K562 (cell line): ENCODE measurements at regions not wholly inside any gene's neighbourhood (a gene's known extent, or its start where the extent isn't known, plus 50 kb on each side); places are given as distances from the start of the nearest gene placed in this dataset.

Experiments used
- ATAC-seq: fragments of 200-7000 bp; cut with Tn5 transposase; 3 replicates; pipeline ENCODE4 v1.9.1; 2020; ENCODE audit warnings: moderate library complexity
- BruUV-seq: library from RNA; stranded (reverse); fragments of 400-500 nt; replicated peaks from 2 replicates; lab custom pipeline; 2021; lab: Mats Ljungman, UMichigan
- CTCF ChIA-PET: fragments of 300-600 bp; formaldehyde crosslinking; extraction: SDS; loops from one replicate; lab custom pipeline; 2021; ENCODE audit warnings: low intra/inter-chr PET ratio; lab: Yijun Ruan, JAX
- POLR2A ChIA-PET: fragments of 300-600, 350-650 bp; sonication (Branson Sonifier 250); formaldehyde crosslinking; extraction: SDS; loops from one replicate; lab custom pipeline; 2021; ENCODE audit warnings: antibody characterized with exemption, inconsistent platforms; lab: Yijun Ruan, JAX
- DNase-seq, 4 experiments: peaks; one replicate each; pipeline versions ENCODE4 v3.0.0 to v3.0.0-alpha.2; 2011 to 2018; ENCODE audit warnings: low spot score in 3 of 4, mixed read lengths in 3 of 4; ENCODE audit errors: extremely low read depth in 1 of 4
- FAIRE-seq: peaks from 2 replicates; lab custom pipeline; 2011; peaks lifted over from hg19 to GRCh38; lab: Jason Lieb, UNC
- H2AFZ ChIP-seq: 2 replicates; pipeline ENCODE4 v1.6.0; 2011; ENCODE audit warnings: low read depth, low read length, control low read depth, inconsistent platforms
- H3K27ac ChIP-seq: fragments of 200-600 bp; 3 replicates; pipeline ENCODE4 v1.8.0; 2011; ENCODE audit warnings: low read depth, mild to moderate bottlenecking, control low read depth, inconsistent platforms, low read length, moderate library complexity, mixed read lengths; ENCODE audit errors: extremely low read depth
- H3K27me3 ChIP-seq, 2 experiments: fragments of 300-600 bp in 1 of 2; 2 replicates in 1 of 2; 3 replicates in 1 of 2; pipeline versions ENCODE4 v1.6.0 to v1.8.0; 2011; ENCODE audit warnings: inconsistent platforms in 2 of 2, low read length in 2 of 2, mild to moderate bottlenecking in 1 of 2, mixed read lengths in 1 of 2, moderate library complexity in 1 of 2; ENCODE audit not compliant: control insufficient read depth in 2 of 2, insufficient read depth in 2 of 2
- H3K36me3 ChIP-seq: fragments of 300-600 bp; 3 replicates; pipeline ENCODE4 v1.8.0; 2011; ENCODE audit warnings: mild to moderate bottlenecking, low read length, inconsistent platforms; ENCODE audit not compliant: control insufficient read depth, insufficient read depth
- H3K4me1 ChIP-seq, 2 experiments: fragments of 200-600 bp in 1 of 2; replicated peaks in 1 of 2; 2 replicates in 1 of 2; 3 replicates in 1 of 2; pipeline versions ENCODE4 v1.5.1 to v1.8.0; 2011; ENCODE audit warnings: inconsistent platforms in 2 of 2, low read length in 2 of 2, mild to moderate bottlenecking in 1 of 2, mixed read lengths in 1 of 2, moderate library complexity in 1 of 2; ENCODE audit not compliant: control insufficient read depth in 2 of 2, insufficient read depth in 2 of 2
- H3K4me2 ChIP-seq: 2 replicates; pipeline ENCODE4 v1.6.1; 2011; ENCODE audit warnings: low read length, control low read depth, inconsistent platforms, mixed read lengths; ENCODE audit not compliant: insufficient read depth
- H3K4me3 ChIP-seq: fragments of 200-600 bp; sonication (generic), shearing (Covaris generic); 2 replicates; pipeline ENCODE4 v1.5.1; 2016; ENCODE audit warnings: control low read depth, inconsistent platforms
- H3K79me2 ChIP-seq: fragments of 200-600 bp; 3 replicates; pipeline ENCODE4 v1.8.0; 2011; ENCODE audit warnings: low read length, inconsistent platforms; ENCODE audit not compliant: control insufficient read depth, insufficient read depth
- H3K9ac ChIP-seq, 2 experiments: 2 replicates each; pipeline versions ENCODE4 v1.6.0 to v1.6.1; 2011; ENCODE audit warnings: low read depth in 2 of 2, low read length in 2 of 2, control low read depth in 1 of 2, inconsistent platforms in 1 of 2, mild to moderate bottlenecking in 1 of 2, mixed read lengths in 1 of 2; ENCODE audit not compliant: insufficient read depth in 1 of 2
- H3K9me1 ChIP-seq: one replicate; pipeline ENCODE4 v1.6.0; 2011; ENCODE audit warnings: inconsistent platforms, mild to moderate bottlenecking, low read length, moderate library complexity; ENCODE audit not compliant: control insufficient read depth, insufficient read depth
- H3K9me3 ChIP-seq: replicated peaks from 2 replicates; pipeline ENCODE4 v1.5.1; 2011; ENCODE audit warnings: low read depth, low read length, inconsistent platforms; ENCODE audit not compliant: control insufficient read depth, insufficient read depth
- H4K20me1 ChIP-seq: replicated peaks from 2 replicates; pipeline ENCODE4 v1.6.1; 2011; ENCODE audit warnings: low read length, inconsistent platforms, mixed read lengths; ENCODE audit not compliant: control insufficient read depth, insufficient read depth
- ARNT ChIP-seq, 2 experiments: fragments of 450-650 bp; IDR thresholded peaks; 2 replicates each; pipeline ENCODE4 v1.6.1; 2016; ENCODE audit warnings: mild to moderate bottlenecking in 1 of 2
- BRD4 ChIP-seq: fragments of 200-600 bp; sonication (generic); IDR thresholded peaks from 2 replicates; pipeline ENCODE4 v1.6.1; 2017; ENCODE audit warnings: inconsistent platforms
- CBFA2T2 ChIP-seq: fragments of 450-650 bp; conservative IDR thresholded peaks from 2 replicates; pipeline ENCODE4 v1.6.1; 2017; ENCODE audit warnings: mild to moderate bottlenecking
- E2F3 ChIP-seq: fragments of 250-450 bp; sonication (Bioruptor Pico); IDR thresholded peaks from 2 replicates; pipeline ENCODE4 v1.4.0; 2020; ENCODE audit warnings: mild to moderate bottlenecking
- ERF ChIP-seq: fragments of 450-650 bp; formaldehyde crosslinking; IDR thresholded peaks from 2 replicates; pipeline ENCODE4 v1.4.0; 2020; ENCODE audit warnings: mild to moderate bottlenecking, mixed read lengths
- ETV6 ChIP-seq, 3 experiments: fragments of 150-350 bp in 1 of 3; sonication (generic) in 1 of 3; formaldehyde crosslinking in 1 of 3; IDR thresholded peaks; 2 replicates each; pipeline versions ENCODE4 v1.6.1 to v1.8.0; 2014 to 2022; ENCODE audit warnings: borderline replicate concordance in 2 of 3, low read depth in 2 of 3, antibody characterized with exemption in 1 of 3, low read length in 1 of 3, mild to moderate bottlenecking in 1 of 3, missing genetic modification reagents in 1 of 3
- FOXM1 ChIP-seq, 2 experiments: fragments of 450-650 bp in 1 of 2; sonication (generic) in 1 of 2; formaldehyde crosslinking in 1 of 2; IDR thresholded peaks; 2 replicates each; pipeline versions ENCODE4 v1.6.1 to v1.9.0; 2017 to 2022; ENCODE audit warnings: low read depth in 2 of 2, mild to moderate bottlenecking in 2 of 2, missing genetic modification reagents in 1 of 2, moderate library complexity in 1 of 2
- HMGN3 ChIP-seq: IDR thresholded peaks from 2 replicates; pipeline ENCODE4 v1.6.1; 2011; ENCODE audit warnings: borderline replicate concordance, low read depth, mild to moderate bottlenecking, mixed read lengths, low read length; ENCODE audit not compliant: insufficient read length; ENCODE audit errors: extremely low read depth
- JUND ChIP-seq, 2 experiments: IDR thresholded peaks; 2 replicates in 1 of 2; 3 replicates in 1 of 2; pipeline ENCODE4 v1.6.1; 2011; ENCODE audit warnings: borderline replicate concordance in 2 of 2, low read depth in 2 of 2, low read length in 2 of 2, improper control_type of control experiment in 1 of 2, missing biosample characterization in 1 of 2, missing genetic modification characterization in 1 of 2, missing genetic modification reagents in 1 of 2
- SPI1 ChIP-seq: IDR thresholded peaks from 2 replicates; pipeline ENCODE4 v1.6.1; 2011; ENCODE audit warnings: low read depth, low read length, control low read depth, borderline replicate concordance
- SRSF7 ChIP-seq: fragments of 200-400 bp; formaldehyde crosslinking; optimal IDR thresholded peaks from 2 replicates; pipeline ENCODE3; 2017; ENCODE audit warnings: mild to moderate bottlenecking, low read depth, low read length
- TARDBP ChIP-seq: fragments of 450-650 bp; IDR thresholded peaks from 2 replicates; pipeline ENCODE4 v1.6.1; 2016
- ZNF121 ChIP-seq: sonication (generic); formaldehyde crosslinking; conservative IDR thresholded peaks from 2 replicates; pipeline ENCODE4 v1.8.0; 2022; ENCODE audit warnings: missing genetic modification reagents
- ZNF766 ChIP-seq: fragments of 200-800 bp; sonication (Bioruptor generic); conservative IDR thresholded peaks from 2 replicates; pipeline ENCODE4 v1.6.1; 2016; ENCODE audit warnings: missing genetic modification characterization, missing compliant biosample characterization
- WGBS: fragments of 100-300 bp; shearing (Covaris generic); methylation state at CpG from one replicate; pipeline ENCODE4 v1.1.6; 2016; ENCODE audit warnings: low coverage, mixed read lengths; ENCODE audit not compliant: insufficient coverage; ENCODE audit errors: missing lambda C conversion rate; 5-methylcytosine and 5-hydroxymethylcytosine counted together
- in situ Hi-C: fragments of 300-500 bp; cut with MboI; formaldehyde crosslinking; loops from 4 replicates; pipeline ENCODE4 v1.15.0; 2018; ENCODE audit warnings: inconsistent platforms, mixed read lengths
- intact Hi-C: fragments of 100-400 bp; cut with micrococcal nuclease; formaldehyde crosslinking; loops from 2 replicates; pipeline ENCODE4 v1.14.2; 2022
- TF ChIP-seq, protein P1 (sequence below): IDR thresholded peaks from 2 replicates; pipeline ENCODE4 v1.6.1; 2012; ENCODE audit warnings: low read depth, low read length, improper control_type of control experiment, borderline replicate concordance
- TF ChIP-seq, protein P2 (sequence below): fragments of 250-450 bp; sonication (Bioruptor Pico); IDR thresholded peaks from 2 replicates; pipeline ENCODE4 v1.9.0; 2021; ENCODE audit warnings: mild to moderate bottlenecking, inconsistent platforms
- TF ChIP-seq, protein P3 (sequence below): sonication (generic); formaldehyde crosslinking; IDR thresholded peaks from 2 replicates; pipeline ENCODE4 v1.5.0; 2020; ENCODE audit warnings: missing genetic modification reagents

- in situ Hi-C loops (no loop called here), intact Hi-C loops (no loop called here)
- Histone ChIP-seq H3K27me3 (no peaks in the 10 kb centered on the region), H3K9me3 (no peaks in the 10 kb centered on the region; the same call in 1 of the 2 replicates), H3K4me2 (no peak overlapping the region), H3K4me3 (no peak overlapping the region), H3K9me1 (no peaks in the 10 kb centered on the region), H3K9ac (no peak overlapping the region), H3K4me1 (no peaks in the 10 kb centered on the region), H2AFZ (no peak overlapping the region), H3K79me2 (no peaks in the 10 kb centered on the region), H4K20me1 (no peaks in the 10 kb centered on the region), H3K36me3 (no peaks in the 10 kb centered on the region), H3K27ac (no peak overlapping the region)
- ChIA-PET POLR2A (no interaction called here), CTCF (no interaction called here)
- DNase-seq (no peak), ATAC-seq (no peak), FAIRE-seq (no peak)
- 38% methylated on average over 1 of the region's 1 CpG for WGBS
- TF ChIP-seq E2F3 (CRISPR knock-in tag) (no peak), BRD4 (no peak), ETV6 (IDR thresholded peaks at IDR 0.05; ENCODE audit: borderline replicate concordance in 1 of 2, low read depth in 2 of 2, low read length in 1 of 2) (no peak), ETV6 (CRISPR knock-in tag; IDR thresholded peaks at IDR 0.05; ENCODE audit: borderline replicate concordance) (no peak), ZNF121 (CRISPR knock-in tag) (no peak), FOXM1 (IDR thresholded peaks at IDR 0.05; ENCODE audit: low read depth) (no peak), FOXM1 (CRISPR knock-in tag; IDR thresholded peaks at IDR 0.05; ENCODE audit: low read depth) (no peak), ERF (CRISPR knock-in tag) (no peak), ARNT (IDR thresholded peaks at IDR 0.05) (no peak), SRSF7 (no peak), ZNF766 (CRISPR knock-in tag) (no peak), HMGN3 (no peak), CBFA2T2 (no peak), JUND (IDR thresholded peaks at IDR 0.05; ENCODE audit: borderline replicate concordance, low read depth, low read length) (no peak), JUND (tag; IDR thresholded peaks at IDR 0.05; ENCODE audit: borderline replicate concordance, low read depth, low read length) (no peak), TARDBP (no peak), SPI1 (no peak)
- TF ChIP-seq, protein P1, sequence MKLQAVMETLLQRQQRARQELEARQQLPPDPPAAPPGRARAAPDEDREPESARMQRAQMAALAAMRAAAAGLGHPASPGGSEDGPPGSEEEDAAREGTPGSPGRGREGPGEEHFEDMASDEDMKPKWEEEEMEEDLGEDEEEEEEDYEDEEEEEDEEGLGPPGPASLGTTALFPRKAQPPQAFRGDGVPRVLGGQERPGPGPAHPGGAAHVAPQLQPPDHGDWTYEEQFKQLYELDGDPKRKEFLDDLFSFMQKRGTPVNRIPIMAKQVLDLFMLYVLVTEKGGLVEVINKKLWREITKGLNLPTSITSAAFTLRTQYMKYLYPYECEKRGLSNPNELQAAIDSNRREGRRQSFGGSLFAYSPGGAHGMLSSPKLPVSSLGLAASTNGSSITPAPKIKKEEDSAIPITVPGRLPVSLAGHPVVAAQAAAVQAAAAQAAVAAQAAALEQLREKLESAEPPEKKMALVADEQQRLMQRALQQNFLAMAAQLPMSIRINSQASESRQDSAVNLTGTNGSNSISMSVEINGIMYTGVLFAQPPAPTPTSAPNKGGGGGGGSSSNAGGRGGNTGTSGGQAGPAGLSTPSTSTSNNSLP, result no peak
- TF ChIP-seq, protein P2, sequence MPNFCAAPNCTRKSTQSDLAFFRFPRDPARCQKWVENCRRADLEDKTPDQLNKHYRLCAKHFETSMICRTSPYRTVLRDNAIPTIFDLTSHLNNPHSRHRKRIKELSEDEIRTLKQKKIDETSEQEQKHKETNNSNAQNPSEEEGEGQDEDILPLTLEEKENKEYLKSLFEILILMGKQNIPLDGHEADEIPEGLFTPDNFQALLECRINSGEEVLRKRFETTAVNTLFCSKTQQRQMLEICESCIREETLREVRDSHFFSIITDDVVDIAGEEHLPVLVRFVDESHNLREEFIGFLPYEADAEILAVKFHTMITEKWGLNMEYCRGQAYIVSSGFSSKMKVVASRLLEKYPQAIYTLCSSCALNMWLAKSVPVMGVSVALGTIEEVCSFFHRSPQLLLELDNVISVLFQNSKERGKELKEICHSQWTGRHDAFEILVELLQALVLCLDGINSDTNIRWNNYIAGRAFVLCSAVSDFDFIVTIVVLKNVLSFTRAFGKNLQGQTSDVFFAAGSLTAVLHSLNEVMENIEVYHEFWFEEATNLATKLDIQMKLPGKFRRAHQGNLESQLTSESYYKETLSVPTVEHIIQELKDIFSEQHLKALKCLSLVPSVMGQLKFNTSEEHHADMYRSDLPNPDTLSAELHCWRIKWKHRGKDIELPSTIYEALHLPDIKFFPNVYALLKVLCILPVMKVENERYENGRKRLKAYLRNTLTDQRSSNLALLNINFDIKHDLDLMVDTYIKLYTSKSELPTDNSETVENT (CRISPR knock-in tag), result no peak
- TF ChIP-seq, protein P3, sequence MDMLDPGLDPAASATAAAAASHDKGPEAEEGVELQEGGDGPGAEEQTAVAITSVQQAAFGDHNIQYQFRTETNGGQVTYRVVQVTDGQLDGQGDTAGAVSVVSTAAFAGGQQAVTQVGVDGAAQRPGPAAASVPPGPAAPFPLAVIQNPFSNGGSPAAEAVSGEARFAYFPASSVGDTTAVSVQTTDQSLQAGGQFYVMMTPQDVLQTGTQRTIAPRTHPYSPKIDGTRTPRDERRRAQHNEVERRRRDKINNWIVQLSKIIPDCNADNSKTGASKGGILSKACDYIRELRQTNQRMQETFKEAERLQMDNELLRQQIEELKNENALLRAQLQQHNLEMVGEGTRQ (CRISPR knock-in tag), result no peak
- BruUV-seq, result no TSS peak
These were observed 74.7 kb upstream of the DAPK1 start for GRCh38 chr9:87422999-87423398.
